ENCODE measurements at regions not wholly inside any gene's neighbourhood (a gene's known extent, or its start where the extent isn't known, plus 50 kb on each side); places are given as distances from the start of the nearest gene placed in this dataset.
A peak's percentile ranks its signal among the peaks of the same experiment; 100 is the strongest.

DNA sequence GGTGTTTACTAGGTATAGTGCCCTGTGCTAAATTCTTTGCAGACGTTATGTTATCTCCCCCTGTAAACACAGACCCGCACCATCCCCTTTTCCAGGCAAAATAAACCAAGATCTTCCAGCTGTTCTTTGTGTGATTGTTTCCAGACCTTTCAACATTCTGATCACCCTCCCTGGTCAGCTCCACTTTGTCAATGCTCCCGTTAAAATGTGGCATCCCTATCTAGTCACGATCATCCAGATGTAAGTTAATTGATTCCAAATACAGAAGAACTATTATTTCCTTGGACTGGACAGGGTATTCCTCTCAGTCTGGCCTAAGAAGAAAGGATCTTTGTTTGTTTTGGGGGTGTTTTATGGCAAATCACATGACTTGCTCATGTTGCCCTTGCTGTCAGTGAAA, 127.6 kb upstream of the ARID2 start:
- no peak overlapping the region for H3K27ac ChIP-seq (ENCODE audit: low read length, poor library complexity, severe bottlenecking)
- no peak overlapping the region for H2BK12ac ChIP-seq (ENCODE audit: low read length in 2 of 2)
- H2BK5ac ChIP-seq (ENCODE audit: low read depth, low read length, poor library complexity, severe bottlenecking): no peak overlapping the region
- H3K18ac ChIP-seq (ENCODE audit: low read depth in 1 of 2, low read length in 2 of 2): no peak overlapping the region
- WGBS: 30% methylated on average over 2 of the region's 4 CpGs
- H2BK15ac ChIP-seq (ENCODE audit: low read depth, poor library complexity, severe bottlenecking): no peak overlapping the region
- no peaks in the 10 kb centered on the region for H3K36me3 ChIP-seq (ENCODE audit: control insufficient read depth in 1 of 2, insufficient read depth in 2 of 2, low read depth in 1 of 2, low read length in 2 of 2)
- H4K8ac ChIP-seq (ENCODE audit: low read length): no peak overlapping the region
- peaks cover 22% of the 10 kb centered on the region for H3K9me3 ChIP-seq (ENCODE audit: control insufficient read depth, low read length)
- H3K14ac ChIP-seq (ENCODE audit: low read length in 2 of 2): no peak overlapping the region
- H2BK120ac ChIP-seq (ENCODE audit: low read depth, low read length): no peak overlapping the region
- no peak overlapping the region for H3K9ac ChIP-seq (ENCODE audit: low read length)
- H3K23ac ChIP-seq (ENCODE audit: low read length in 2 of 2): no peak overlapping the region
- H3K4ac ChIP-seq (ENCODE audit: low read depth in 1 of 2, low read length in 2 of 2): no peak overlapping the region
- no peak overlapping the region for H4K91ac ChIP-seq (ENCODE audit: low read length)
- no peaks in the 10 kb centered on the region for H3K27me3 ChIP-seq (ENCODE audit: control insufficient read depth in 1 of 2, insufficient read depth in 1 of 2, low read length in 2 of 2)
- no peaks in the 10 kb centered on the region for H3K79me1 ChIP-seq (replicated peaks; ENCODE audit: low read length, poor library complexity, severe bottlenecking)
- DNase-seq: no peak
- H3K4me1 ChIP-seq (ENCODE audit: control insufficient read depth, insufficient read depth, low read depth, low read length): no peaks in the 10 kb centered on the region
- no peak overlapping the region for H2AK5ac ChIP-seq (ENCODE audit: low read length, severe bottlenecking)
- no peak overlapping the region for H3K4me3 ChIP-seq (ENCODE audit: insufficient read depth in 1 of 2, low read depth in 1 of 2, low read length in 2 of 2)
- H3K4me2 ChIP-seq (ENCODE audit: low read length, poor library complexity, severe bottlenecking): no peak overlapping the region
- H2AFZ ChIP-seq (ENCODE audit: low read depth, low read length): no peak overlapping the region

DNA sequence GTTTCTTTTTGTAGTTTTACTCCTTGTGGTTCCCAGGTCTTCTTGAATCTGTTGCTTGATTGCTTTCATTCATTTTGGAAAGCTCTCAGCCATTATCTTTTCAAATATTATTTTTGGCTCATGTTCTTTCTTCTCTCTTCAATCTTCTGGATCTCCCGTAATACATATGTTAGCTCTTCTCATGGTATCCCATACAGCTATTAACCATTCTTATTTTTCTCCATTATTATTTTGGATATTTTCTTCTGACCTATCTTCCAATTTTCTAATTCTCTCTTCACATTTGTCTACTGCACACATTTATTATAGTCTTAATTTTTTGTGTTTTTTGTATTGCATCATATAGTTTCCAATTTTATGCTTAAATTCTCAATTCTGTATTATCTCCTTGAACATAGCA, 123.9 kb upstream of the ARID2 start:
- Histone ChIP-seq H3K4me3 (ENCODE audit: insufficient read depth in 1 of 2, low read depth in 1 of 2, low read length in 2 of 2) (no peak overlapping the region), H3K18ac (ENCODE audit: low read depth in 1 of 2, low read length in 2 of 2) (no peak overlapping the region), H2BK120ac (ENCODE audit: low read depth, low read length) (no peak overlapping the region), H3K36me3 (ENCODE audit: control insufficient read depth in 1 of 2, insufficient read depth in 2 of 2, low read depth in 1 of 2, low read length in 2 of 2) (no peaks in the 10 kb centered on the region), H3K27ac (ENCODE audit: low read length, poor library complexity, severe bottlenecking) (no peak overlapping the region), H3K4ac (ENCODE audit: low read depth in 1 of 2, low read length in 2 of 2) (no peak overlapping the region), H2AK5ac (ENCODE audit: low read length, severe bottlenecking) (no peak overlapping the region), H2BK15ac (ENCODE audit: low read depth, poor library complexity, severe bottlenecking) (no peak overlapping the region), H3K4me2 (ENCODE audit: low read length, poor library complexity, severe bottlenecking) (no peak overlapping the region), H3K9me3 (ENCODE audit: control insufficient read depth, low read length) (peaks cover 22% of the 10 kb centered on the region), H3K27me3 (ENCODE audit: control insufficient read depth in 1 of 2, insufficient read depth in 1 of 2, low read length in 2 of 2) (no peaks in the 10 kb centered on the region), H3K14ac (ENCODE audit: low read length in 2 of 2) (no peak overlapping the region), H4K8ac (ENCODE audit: low read length) (no peak overlapping the region), H3K4me1 (ENCODE audit: control insufficient read depth, insufficient read depth, low read depth, low read length) (no peaks in the 10 kb centered on the region), H2BK5ac (ENCODE audit: low read depth, low read length, poor library complexity, severe bottlenecking) (no peak overlapping the region), H2AFZ (ENCODE audit: low read depth, low read length) (no peak overlapping the region), H3K23ac (ENCODE audit: low read length in 2 of 2) (no peak overlapping the region), H4K91ac (ENCODE audit: low read length) (no peak overlapping the region), H2BK12ac (ENCODE audit: low read length in 2 of 2) (no peak overlapping the region), H3K9ac (ENCODE audit: low read length) (no peak overlapping the region), H3K79me1 (replicated peaks; ENCODE audit: low read length, poor library complexity, severe bottlenecking) (no peaks in the 10 kb centered on the region)
- 95% methylated on average over 1 of the region's 1 CpG for WGBS
- DNase-seq: no peak

DNA sequence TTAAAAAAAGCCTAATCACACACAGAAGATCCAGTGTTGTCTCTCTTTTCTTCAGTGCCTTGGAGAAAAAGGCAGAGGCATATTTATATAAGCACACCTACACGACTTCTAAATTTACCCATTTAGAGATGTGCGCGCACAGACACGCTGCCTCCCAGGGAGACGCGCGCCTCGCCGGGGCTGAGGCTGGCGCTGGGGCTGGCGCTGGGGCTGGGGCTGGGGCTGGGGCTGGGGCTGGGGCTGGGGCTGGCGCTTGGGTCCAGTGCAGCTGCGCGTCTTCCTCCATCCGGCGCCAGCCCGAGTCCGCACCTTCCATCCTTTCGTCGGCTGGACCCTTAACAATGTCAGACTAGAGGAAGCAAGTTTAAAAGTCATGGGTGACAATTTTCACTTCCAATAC, 118.4 kb upstream of the ARID2 start:
- no peak for DNase-seq
- Histone ChIP-seq H4K91ac (ENCODE audit: low read length) (no peak overlapping the region), H3K4ac (ENCODE audit: low read depth in 1 of 2, low read length in 2 of 2) (no peak overlapping the region), H2BK15ac (ENCODE audit: low read depth, poor library complexity, severe bottlenecking) (no peak overlapping the region), H3K79me1 (replicated peaks; ENCODE audit: low read length, poor library complexity, severe bottlenecking) (no peaks in the 10 kb centered on the region), H3K14ac (ENCODE audit: low read length in 2 of 2) (no peak overlapping the region), H2BK12ac (ENCODE audit: low read length in 2 of 2) (peak overlapping the region in 1 of 2 experiments; percentile 1), H4K8ac (ENCODE audit: low read length) (no peak overlapping the region), H3K23ac (ENCODE audit: low read length in 2 of 2) (no peak overlapping the region), H3K18ac (ENCODE audit: low read depth in 1 of 2, low read length in 2 of 2) (peak overlapping the region in 1 of 2 experiments; percentile 48), H3K4me1 (ENCODE audit: control insufficient read depth, insufficient read depth, low read depth, low read length) (peaks cover 2% of the 10 kb centered on the region), H3K9me3 (ENCODE audit: control insufficient read depth, low read length) (peaks cover 3% of the 10 kb centered on the region), H3K4me3 (ENCODE audit: insufficient read depth in 1 of 2, low read depth in 1 of 2, low read length in 2 of 2) (peak overlapping the region in 1 of 2 experiments; percentile 48), H2AFZ (ENCODE audit: low read depth, low read length) (no peak overlapping the region), H2AK5ac (ENCODE audit: low read length, severe bottlenecking) (no peak overlapping the region), H3K27me3 (ENCODE audit: control insufficient read depth in 1 of 2, insufficient read depth in 1 of 2, low read length in 2 of 2) (no peaks in the 10 kb centered on the region), H2BK120ac (ENCODE audit: low read depth, low read length) (no peak overlapping the region), H3K27ac (ENCODE audit: low read length, poor library complexity, severe bottlenecking) (no peak overlapping the region), H3K9ac (ENCODE audit: low read length) (no peak overlapping the region), H3K4me2 (ENCODE audit: low read length, poor library complexity, severe bottlenecking) (no peak overlapping the region), H2BK5ac (ENCODE audit: low read depth, low read length, poor library complexity, severe bottlenecking) (no peak overlapping the region), H3K36me3 (ENCODE audit: control insufficient read depth in 1 of 2, insufficient read depth in 2 of 2, low read depth in 1 of 2, low read length in 2 of 2) (no peaks in the 10 kb centered on the region)
- 97% methylated on average over 19 of the region's 20 CpGs for whole genome bisulfite sequencing

DNA sequence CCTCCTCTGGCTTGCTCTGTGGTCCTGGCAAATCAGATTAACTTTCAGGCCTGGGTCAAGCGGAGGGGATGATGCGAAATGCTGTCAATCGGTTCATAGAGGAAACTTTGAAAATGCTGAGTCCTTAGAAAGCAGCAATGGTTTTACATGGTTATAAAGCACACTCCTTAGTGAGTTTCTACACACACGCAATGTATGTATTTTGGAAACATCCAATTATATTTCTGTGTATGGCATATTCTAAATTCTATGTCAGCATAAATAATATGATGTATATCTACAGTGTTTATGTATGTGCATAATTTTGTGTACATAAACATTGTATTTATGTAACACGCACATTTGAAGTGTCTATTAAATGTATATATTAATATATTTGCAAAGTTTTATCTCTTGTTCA, 118.0 kb upstream of the ARID2 start:
- H3K27ac ChIP-seq (ENCODE audit: low read length, poor library complexity, severe bottlenecking): no peak overlapping the region
- H3K14ac ChIP-seq (ENCODE audit: low read length in 2 of 2): no peak overlapping the region
- H4K91ac ChIP-seq (ENCODE audit: low read length): no peak overlapping the region
- no peak overlapping the region for H3K4me2 ChIP-seq (ENCODE audit: low read length, poor library complexity, severe bottlenecking)
- WGBS: 96% methylated on average over 3 of the region's 5 CpGs
- no peak overlapping the region for H3K23ac ChIP-seq (ENCODE audit: low read length in 2 of 2)
- no peaks in the 10 kb centered on the region for H3K27me3 ChIP-seq (ENCODE audit: control insufficient read depth in 1 of 2, insufficient read depth in 1 of 2, low read length in 2 of 2)
- H3K9me3 ChIP-seq (ENCODE audit: control insufficient read depth, low read length): no peaks in the 10 kb centered on the region
- H3K9ac ChIP-seq (ENCODE audit: low read length): no peak overlapping the region
- DNase-seq: no peak
- H3K4me3 ChIP-seq (ENCODE audit: insufficient read depth in 1 of 2, low read depth in 1 of 2, low read length in 2 of 2): peak overlapping the region in 1 of 2 experiments; percentile 38
- H2BK5ac ChIP-seq (ENCODE audit: low read depth, low read length, poor library complexity, severe bottlenecking): no peak overlapping the region
- no peaks in the 10 kb centered on the region for H3K79me1 ChIP-seq (replicated peaks; ENCODE audit: low read length, poor library complexity, severe bottlenecking)
- peaks cover 2% of the 10 kb centered on the region for H3K4me1 ChIP-seq (ENCODE audit: control insufficient read depth, insufficient read depth, low read depth, low read length)
- no peak overlapping the region for H2AK5ac ChIP-seq (ENCODE audit: low read length, severe bottlenecking)
- H3K36me3 ChIP-seq (ENCODE audit: control insufficient read depth in 1 of 2, insufficient read depth in 2 of 2, low read depth in 1 of 2, low read length in 2 of 2): no peaks in the 10 kb centered on the region
- no peak overlapping the region for H3K4ac ChIP-seq (ENCODE audit: low read depth in 1 of 2, low read length in 2 of 2)
- H2BK15ac ChIP-seq (ENCODE audit: low read depth, poor library complexity, severe bottlenecking): no peak overlapping the region
- no peak overlapping the region for H4K8ac ChIP-seq (ENCODE audit: low read length)
- H2AFZ ChIP-seq (ENCODE audit: low read depth, low read length): no peak overlapping the region
- H3K18ac ChIP-seq (ENCODE audit: low read depth in 1 of 2, low read length in 2 of 2): peak overlapping the region in 1 of 2 experiments; percentile 48
- H2BK120ac ChIP-seq (ENCODE audit: low read depth, low read length): no peak overlapping the region
- H2BK12ac ChIP-seq (ENCODE audit: low read length in 2 of 2): peak overlapping the region in 1 of 2 experiments; percentile 1
